ENCODE measurements at regions not wholly inside any gene's neighbourhood (a gene's known extent, or its start where the extent isn't known, plus 50 kb on each side); places are given as distances from the start of the nearest gene placed in this dataset.

GRCh38 chr6:132868057-132868456 lies 53.7 kb downstream of the RPS12 start:
- DNase-seq (ENCODE audit: low spot score): no peak

- no peak for DNase-seq (ENCODE audit: low spot score)
Observed at GRCh38 chr6:132872923-132873322, 58.6 kb downstream of the RPS12 start.

GRCh38 chr6:132877003-132877402 lies 62.6 kb downstream of the RPS12 start:
- peak; percentile 14 for DNase-seq (ENCODE audit: low spot score)

- DNase-seq (ENCODE audit: low spot score): no peak
Observed at GRCh38 chr6:132887204-132887603, 72.8 kb downstream of the RPS12 start.

- DNase-seq (ENCODE audit: low spot score): no peak
Observed at GRCh38 chr6:132888701-132889100, 74.3 kb downstream of the RPS12 start.

GRCh38 chr6:132892929-132893771 lies 78.8 kb downstream of the RPS12 start:
- no peak for DNase-seq (ENCODE audit: low spot score)

- no peak for DNase-seq (ENCODE audit: low spot score)
Observed at GRCh38 chr6:132893772-132894490, 79.6 kb downstream of the RPS12 start.

GRCh38 chr6:132898376-132898775 lies 84.0 kb downstream of the RPS12 start:
- no peak for DNase-seq (ENCODE audit: low spot score)

- no peak for DNase-seq (ENCODE audit: low spot score)
Observed at GRCh38 chr6:132900849-132901248, 86.5 kb downstream of the RPS12 start.

GRCh38 chr6:132902901-132903300 lies 88.5 kb downstream of the RPS12 start:
- DNase-seq (ENCODE audit: low spot score): no peak

GRCh38 chr6:132907231-132907630 lies 92.9 kb downstream of the RPS12 start:
- no peak for DNase-seq (ENCODE audit: low spot score)

GRCh38 chr6:132907914-132908313 lies 93.5 kb downstream of the RPS12 start:
- no peak for DNase-seq (ENCODE audit: low spot score)

- no peak for DNase-seq (ENCODE audit: low spot score)
Observed at GRCh38 chr6:132909742-132910141, 95.4 kb downstream of the RPS12 start.

- DNase-seq (ENCODE audit: low spot score): no peak
Observed at GRCh38 chr6:132910759-132911158, 96.4 kb downstream of the RPS12 start.

GRCh38 chr6:132919045-132919860 lies 104.9 kb downstream of the RPS12 start:
- no peak for DNase-seq (ENCODE audit: low spot score)

- DNase-seq (ENCODE audit: low spot score): no peak
Observed at GRCh38 chr6:132927713-132928112, 113.3 kb downstream of the RPS12 start.

GRCh38 chr6:132929141-132929540 lies 114.8 kb downstream of the RPS12 start:
- DNase-seq (ENCODE audit: low spot score): no peak

GRCh38 chr6:132931313-132931712 lies 116.9 kb downstream of the RPS12 start:
- DNase-seq (ENCODE audit: low spot score): no peak

- DNase-seq (ENCODE audit: low spot score): no peak
Observed at GRCh38 chr6:132931936-132932514, 117.7 kb downstream of the RPS12 start.

GRCh38 chr6:132932588-132932987 lies 118.2 kb downstream of the RPS12 start:
- no peak for DNase-seq (ENCODE audit: low spot score)

GRCh38 chr6:132933090-132933489 lies 118.7 kb downstream of the RPS12 start:
- DNase-seq (ENCODE audit: low spot score): no peak

GRCh38 chr6:132934496-132934895 lies 120.1 kb downstream of the RPS12 start:
- no peak for DNase-seq (ENCODE audit: low spot score)

All from NAMALWA (cell line).